PC-9 (cell line): ENCODE measurements at regions not wholly inside any gene's neighbourhood (a gene's known extent, or its start where the extent isn't known, plus 50 kb on each side); places are given as distances from the start of the nearest gene placed in this dataset.

ENCODE experiments used
- EZH2 ChIP-seq: fragments of 200-600 bp; sonication (generic); IDR thresholded peaks from 2 replicates; pipeline ENCODE4 v1.8.0; 2017; ENCODE audit warnings: antibody characterized with exemption, low read depth
- TF ChIP-seq, protein P1 (sequence below): fragments of 200-600 bp; sonication (generic); conservative IDR thresholded peaks from 2 replicates; pipeline ENCODE4 v1.6.1; 2017; ENCODE audit warnings: mixed run types, antibody characterized with exemption, mild to moderate bottlenecking, moderate library complexity

DNA sequence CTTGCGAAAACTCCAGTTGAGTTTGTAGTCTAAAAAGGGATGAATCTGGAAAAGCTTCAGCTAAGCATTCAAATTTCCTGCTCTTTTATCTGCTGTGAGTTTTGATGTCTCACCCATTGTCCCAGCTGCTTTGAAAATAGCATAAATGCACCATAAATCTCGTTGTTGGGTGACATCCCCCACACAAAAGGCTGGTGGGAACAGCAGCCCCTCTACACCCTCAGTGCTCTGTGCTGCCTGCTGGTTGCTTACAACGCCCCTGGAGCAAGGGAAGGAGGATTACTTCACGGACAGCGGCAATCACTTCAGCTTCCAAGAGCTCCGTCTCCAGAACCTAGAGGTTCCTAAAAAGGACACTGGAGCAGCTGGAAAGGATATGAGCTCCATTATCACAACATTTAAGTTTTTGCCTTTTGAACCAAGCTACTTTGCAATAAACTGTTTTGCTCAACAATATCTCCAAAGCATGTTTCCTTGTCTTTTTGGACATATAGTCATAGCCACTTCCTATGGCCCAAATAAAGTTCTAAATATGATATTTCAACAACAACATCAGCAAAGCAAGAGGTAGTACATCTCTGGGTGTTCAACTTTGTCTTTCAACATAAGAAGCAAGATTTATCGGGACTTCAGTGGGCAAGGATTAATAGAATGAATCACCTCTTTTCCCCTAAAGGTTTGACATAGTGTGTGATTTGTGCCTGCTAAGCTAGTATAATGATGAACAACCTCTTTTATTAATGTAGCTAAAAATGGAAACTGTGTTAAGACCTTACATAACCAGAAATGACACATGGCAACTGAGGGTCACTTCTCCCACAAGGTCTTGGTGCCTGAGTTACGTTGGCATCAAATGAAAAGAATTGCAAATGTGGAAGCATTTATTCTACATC lies 413.5 kb downstream of the TXNL1 start:
- TF ChIP-seq, protein P1, sequence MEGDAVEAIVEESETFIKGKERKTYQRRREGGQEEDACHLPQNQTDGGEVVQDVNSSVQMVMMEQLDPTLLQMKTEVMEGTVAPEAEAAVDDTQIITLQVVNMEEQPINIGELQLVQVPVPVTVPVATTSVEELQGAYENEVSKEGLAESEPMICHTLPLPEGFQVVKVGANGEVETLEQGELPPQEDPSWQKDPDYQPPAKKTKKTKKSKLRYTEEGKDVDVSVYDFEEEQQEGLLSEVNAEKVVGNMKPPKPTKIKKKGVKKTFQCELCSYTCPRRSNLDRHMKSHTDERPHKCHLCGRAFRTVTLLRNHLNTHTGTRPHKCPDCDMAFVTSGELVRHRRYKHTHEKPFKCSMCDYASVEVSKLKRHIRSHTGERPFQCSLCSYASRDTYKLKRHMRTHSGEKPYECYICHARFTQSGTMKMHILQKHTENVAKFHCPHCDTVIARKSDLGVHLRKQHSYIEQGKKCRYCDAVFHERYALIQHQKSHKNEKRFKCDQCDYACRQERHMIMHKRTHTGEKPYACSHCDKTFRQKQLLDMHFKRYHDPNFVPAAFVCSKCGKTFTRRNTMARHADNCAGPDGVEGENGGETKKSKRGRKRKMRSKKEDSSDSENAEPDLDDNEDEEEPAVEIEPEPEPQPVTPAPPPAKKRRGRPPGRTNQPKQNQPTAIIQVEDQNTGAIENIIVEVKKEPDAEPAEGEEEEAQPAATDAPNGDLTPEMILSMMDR, result no peak
- TF ChIP-seq EZH2, result no peak
